ENCODE measurements at regions not wholly inside any gene's neighbourhood (a gene's known extent, or its start where the extent isn't known, plus 50 kb on each side); places are given as distances from the start of the nearest gene placed in this dataset.
"Not testable (repeated sequence)": the region's sequence is repeated elsewhere in the genome, so short reads cannot be mapped to it uniquely, and the experiment has no call there.

DNA sequence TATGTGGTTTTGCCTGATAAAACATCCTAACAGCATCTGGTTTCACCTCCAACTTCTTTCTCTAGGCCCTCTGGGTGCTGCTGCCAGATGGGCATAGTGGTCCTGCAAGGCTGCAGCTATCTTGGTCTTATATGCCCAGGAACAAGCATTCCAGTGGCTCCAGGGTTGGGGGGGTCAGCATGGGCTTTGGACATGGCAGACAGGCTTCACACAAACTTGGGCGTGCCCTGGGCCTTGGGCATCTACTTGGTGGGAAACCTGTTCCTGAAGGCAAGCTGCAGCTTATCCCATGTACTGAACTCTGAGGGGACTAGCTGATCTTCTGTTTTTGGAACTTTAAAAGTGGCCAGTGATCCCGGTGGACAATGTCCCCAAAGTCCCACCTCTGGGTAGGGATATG lies 54.9 kb upstream of the ZNF678 start:
- no peak for DNase-seq (ENCODE audit: low read depth, low spot score)
- no peaks in the 10 kb centered on the region for H3K36me3 ChIP-seq (ENCODE audit: control insufficient read depth, insufficient read depth, low read length)
- H3K27me3 ChIP-seq (ENCODE audit: control insufficient read depth, insufficient read depth, low read length), result no peaks in the 10 kb centered on the region
- no peak overlapping the region for H3K27ac ChIP-seq (ENCODE audit: low read length)
- H3K9me3 ChIP-seq (ENCODE audit: control insufficient read depth, insufficient read depth, low read length), result no peaks in the 10 kb centered on the region
- no peaks in the 10 kb centered on the region for H3K4me1 ChIP-seq (ENCODE audit: control insufficient read depth, insufficient read depth, low read length)
- no peak overlapping the region for H3K4me3 ChIP-seq (ENCODE audit: low read length)
- no CpG with 5 or more reads among the region's 2 CpGs for WGBS (ENCODE audit: insufficient coverage, insufficient read length)

DNA sequence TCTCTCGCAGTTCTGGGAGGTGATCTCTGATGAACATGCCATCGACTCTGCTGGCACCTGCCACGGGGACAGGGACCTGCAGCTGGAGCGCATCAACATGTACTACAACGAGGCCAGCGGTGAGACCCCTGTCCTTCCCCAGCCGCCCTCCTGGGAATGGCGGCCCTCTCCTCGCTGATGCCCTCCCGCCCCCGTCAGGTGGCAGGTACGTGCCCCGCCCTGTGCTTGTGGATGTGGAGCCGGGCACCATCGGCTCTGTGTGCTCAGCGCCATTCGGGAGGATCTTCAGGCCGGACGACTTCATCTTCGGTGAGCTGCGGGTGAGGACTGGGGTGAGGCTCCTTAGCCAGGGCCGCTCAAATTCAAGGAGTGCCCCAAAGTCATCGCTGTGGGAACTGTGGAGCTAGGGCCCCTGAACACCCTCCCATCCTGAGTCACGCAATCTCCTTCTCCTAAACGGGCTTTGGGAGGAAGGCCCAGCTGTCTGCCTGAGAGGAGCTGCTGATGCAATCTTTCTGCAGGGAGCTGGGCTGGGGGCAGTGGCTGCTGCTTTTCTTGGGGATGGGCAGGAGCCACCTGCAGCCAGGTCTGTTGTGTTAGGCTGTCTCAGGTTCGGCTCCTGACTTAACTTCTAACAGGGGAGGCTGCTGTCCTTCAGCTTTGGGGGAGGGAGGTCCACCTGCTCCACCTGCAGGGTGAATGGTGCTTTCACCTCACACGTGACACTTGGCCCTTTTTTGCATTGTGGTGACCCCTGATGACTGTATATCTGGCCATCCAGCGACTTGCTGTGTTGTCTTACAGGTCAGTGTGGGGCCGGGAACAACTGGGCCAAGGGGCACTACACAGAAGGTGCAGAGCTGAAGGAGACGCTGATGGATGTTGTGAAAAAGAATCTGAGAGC lies 56.6 kb upstream of the ZNF678 start:
- not testable (repeated sequence) for H3K27me3 ChIP-seq (ENCODE audit: control insufficient read depth, insufficient read depth, low read length); DNase-seq (ENCODE audit: low read depth, low spot score); H3K4me1 ChIP-seq (ENCODE audit: control insufficient read depth, insufficient read depth, low read length); H3K27ac ChIP-seq (ENCODE audit: low read length); H3K36me3 ChIP-seq (ENCODE audit: control insufficient read depth, insufficient read depth, low read length); H3K9me3 ChIP-seq (ENCODE audit: control insufficient read depth, insufficient read depth, low read length); H3K4me3 ChIP-seq (ENCODE audit: low read length)
- no CpG with 5 or more reads among the region's 30 CpGs for WGBS (ENCODE audit: insufficient coverage, insufficient read length)

DNA sequence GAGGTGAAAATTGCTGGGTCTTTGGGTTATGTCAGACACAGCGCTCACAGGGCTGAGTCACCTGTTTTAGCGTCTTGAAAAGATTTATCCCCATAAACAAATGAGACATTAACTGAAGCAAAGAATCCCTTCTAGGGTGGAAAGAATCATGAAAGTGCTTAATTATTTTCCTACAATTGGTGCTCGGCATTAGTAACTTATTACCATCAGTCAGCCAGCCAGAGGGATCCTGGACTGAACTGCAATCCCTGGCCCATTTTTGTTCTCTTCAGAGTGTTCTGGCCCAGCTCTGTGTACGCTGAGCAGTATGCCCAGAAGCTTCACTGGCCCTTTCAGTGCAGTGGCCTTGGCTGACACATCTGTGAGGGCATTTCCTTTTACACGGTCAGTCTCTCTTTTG lies 67.3 kb upstream of the ZNF678 start:
- H3K27ac ChIP-seq (ENCODE audit: low read length); H3K9me3 ChIP-seq (ENCODE audit: control insufficient read depth, insufficient read depth, low read length); H3K4me1 ChIP-seq (ENCODE audit: control insufficient read depth, insufficient read depth, low read length); H3K36me3 ChIP-seq (ENCODE audit: control insufficient read depth, insufficient read depth, low read length); DNase-seq (ENCODE audit: low read depth, low spot score); H3K4me3 ChIP-seq (ENCODE audit: low read length); H3K27me3 ChIP-seq (ENCODE audit: control insufficient read depth, insufficient read depth, low read length): not testable (repeated sequence)
- WGBS (ENCODE audit: insufficient coverage, insufficient read length), result no CpG with 5 or more reads among the region's 5 CpGs

DNA sequence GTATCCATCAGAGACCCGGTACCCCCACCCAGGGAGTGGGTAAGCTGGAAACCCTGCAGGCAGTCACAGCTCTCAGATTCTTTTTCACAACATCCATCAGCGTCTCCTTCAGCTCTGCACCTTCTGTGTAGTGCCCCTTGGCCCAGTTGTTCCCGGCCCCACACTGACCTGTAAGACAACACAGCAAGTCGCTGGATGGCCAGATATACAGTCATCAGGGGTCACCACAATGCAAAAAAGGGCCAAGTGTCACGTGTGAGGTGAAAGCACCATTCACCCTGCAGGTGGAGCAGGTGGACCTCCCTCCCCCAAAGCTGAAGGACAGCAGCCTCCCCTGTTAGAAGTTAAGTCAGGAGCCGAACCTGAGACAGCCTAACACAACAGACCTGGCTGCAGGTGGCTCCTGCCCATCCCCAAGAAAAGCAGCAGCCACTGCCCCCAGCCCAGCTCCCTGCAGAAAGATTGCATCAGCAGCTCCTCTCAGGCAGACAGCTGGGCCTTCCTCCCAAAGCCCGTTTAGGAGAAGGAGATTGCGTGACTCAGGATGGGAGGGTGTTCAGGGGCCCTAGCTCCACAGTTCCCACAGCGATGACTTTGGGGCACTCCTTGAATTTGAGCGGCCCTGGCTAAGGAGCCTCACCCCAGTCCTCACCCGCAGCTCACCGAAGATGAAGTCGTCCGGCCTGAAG lies 69.3 kb upstream of the ZNF678 start:
- H3K36me3 ChIP-seq (ENCODE audit: control insufficient read depth, insufficient read depth, low read length); H3K4me3 ChIP-seq (ENCODE audit: low read length); H3K9me3 ChIP-seq (ENCODE audit: control insufficient read depth, insufficient read depth, low read length); DNase-seq (ENCODE audit: low read depth, low spot score); H3K27ac ChIP-seq (ENCODE audit: low read length); H3K27me3 ChIP-seq (ENCODE audit: control insufficient read depth, insufficient read depth, low read length); H3K4me1 ChIP-seq (ENCODE audit: control insufficient read depth, insufficient read depth, low read length): not testable (repeated sequence)
- WGBS (ENCODE audit: insufficient coverage, insufficient read length), result no CpG with 5 or more reads among the region's 14 CpGs

DNA sequence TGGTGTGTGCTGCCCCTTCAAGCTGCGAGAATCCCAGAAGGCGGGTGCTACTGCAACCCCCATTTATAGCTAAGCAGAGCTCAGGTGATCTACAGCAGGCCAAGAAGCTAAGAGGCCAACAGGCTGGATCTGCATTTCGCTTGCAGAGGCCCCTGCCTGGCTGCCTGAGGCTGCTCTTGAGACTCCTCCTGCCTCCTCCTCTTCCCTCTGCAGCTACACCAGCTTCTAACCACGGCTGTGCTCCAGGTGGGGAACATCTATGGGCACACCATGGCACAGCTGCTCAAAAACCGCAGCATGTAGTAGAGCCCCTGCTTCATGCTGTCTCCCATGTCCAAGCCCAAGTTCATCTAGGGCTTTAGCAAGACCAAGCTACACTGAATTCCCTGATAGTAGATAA lies 72.9 kb upstream of the ZNF678 start:
- no CpG with 5 or more reads among the region's 5 CpGs for WGBS (ENCODE audit: insufficient coverage, insufficient read length)
- no peaks in the 10 kb centered on the region for H3K36me3 ChIP-seq (ENCODE audit: control insufficient read depth, insufficient read depth, low read length)
- no peak overlapping the region for H3K4me3 ChIP-seq (ENCODE audit: low read length)
- no peaks in the 10 kb centered on the region for H3K9me3 ChIP-seq (ENCODE audit: control insufficient read depth, insufficient read depth, low read length)
- H3K27ac ChIP-seq (ENCODE audit: low read length), result no peak overlapping the region
- H3K4me1 ChIP-seq (ENCODE audit: control insufficient read depth, insufficient read depth, low read length), result no peaks in the 10 kb centered on the region
- no peaks in the 10 kb centered on the region for H3K27me3 ChIP-seq (ENCODE audit: control insufficient read depth, insufficient read depth, low read length)
- DNase-seq (ENCODE audit: low read depth, low spot score), result no peak

DNA sequence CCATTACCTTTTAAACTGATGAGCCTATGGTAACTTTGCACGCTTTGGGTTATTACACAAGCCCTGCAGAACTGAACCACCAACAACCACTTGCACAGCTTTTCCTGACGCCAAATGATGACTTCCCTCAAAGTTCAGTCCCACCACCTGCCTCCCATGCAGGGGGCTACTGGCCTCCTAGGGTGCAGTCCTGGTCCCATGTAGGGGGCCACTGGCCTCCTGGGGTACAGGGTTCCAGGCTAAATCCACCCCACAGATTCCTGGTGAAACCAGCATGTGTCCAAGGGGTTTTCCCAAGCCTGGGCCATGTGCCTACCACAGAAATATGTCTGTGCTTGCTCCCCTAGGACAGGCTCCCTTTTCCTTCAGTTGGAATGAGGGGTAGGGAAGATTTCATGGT lies 73.4 kb upstream of the ZNF678 start:
- H3K9me3 ChIP-seq (ENCODE audit: control insufficient read depth, insufficient read depth, low read length), result no peaks in the 10 kb centered on the region
- no peak overlapping the region for H3K4me3 ChIP-seq (ENCODE audit: low read length)
- no CpG with 5 or more reads among the region's 2 CpGs for WGBS (ENCODE audit: insufficient coverage, insufficient read length)
- DNase-seq (ENCODE audit: low read depth, low spot score), result no peak
- H3K4me1 ChIP-seq (ENCODE audit: control insufficient read depth, insufficient read depth, low read length), result no peaks in the 10 kb centered on the region
- H3K27ac ChIP-seq (ENCODE audit: low read length), result no peak overlapping the region
- H3K36me3 ChIP-seq (ENCODE audit: control insufficient read depth, insufficient read depth, low read length), result no peaks in the 10 kb centered on the region
- no peaks in the 10 kb centered on the region for H3K27me3 ChIP-seq (ENCODE audit: control insufficient read depth, insufficient read depth, low read length)

DNA sequence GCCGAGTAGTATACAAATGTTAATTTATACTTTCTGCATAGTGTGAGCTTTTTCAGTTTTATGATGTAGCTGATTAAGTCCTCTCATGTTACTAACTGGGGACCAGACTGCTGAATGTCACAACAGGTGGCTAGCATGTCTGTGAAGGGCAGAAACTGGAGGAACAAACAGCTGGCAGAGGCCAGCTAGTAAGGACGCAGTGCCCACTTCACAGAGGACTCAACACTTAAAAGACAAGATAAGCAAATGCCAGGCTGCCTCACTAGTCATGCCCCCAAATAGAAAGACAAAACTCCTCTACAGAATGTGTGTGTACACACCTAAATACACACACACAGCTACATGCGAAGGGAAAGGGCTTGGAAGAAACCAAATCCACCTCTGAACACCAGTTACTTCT lies 73.8 kb upstream of the ZNF678 start:
- H3K27me3 ChIP-seq (ENCODE audit: control insufficient read depth, insufficient read depth, low read length), result no peaks in the 10 kb centered on the region
- no peak overlapping the region for H3K27ac ChIP-seq (ENCODE audit: low read length)
- no peaks in the 10 kb centered on the region for H3K36me3 ChIP-seq (ENCODE audit: control insufficient read depth, insufficient read depth, low read length)
- no peak for DNase-seq (ENCODE audit: low read depth, low spot score)
- no peaks in the 10 kb centered on the region for H3K4me1 ChIP-seq (ENCODE audit: control insufficient read depth, insufficient read depth, low read length)
- WGBS (ENCODE audit: insufficient coverage, insufficient read length), result no CpG with 5 or more reads among the region's 3 CpGs
- H3K4me3 ChIP-seq (ENCODE audit: low read length), result no peak overlapping the region
- no peaks in the 10 kb centered on the region for H3K9me3 ChIP-seq (ENCODE audit: control insufficient read depth, insufficient read depth, low read length)

DNA sequence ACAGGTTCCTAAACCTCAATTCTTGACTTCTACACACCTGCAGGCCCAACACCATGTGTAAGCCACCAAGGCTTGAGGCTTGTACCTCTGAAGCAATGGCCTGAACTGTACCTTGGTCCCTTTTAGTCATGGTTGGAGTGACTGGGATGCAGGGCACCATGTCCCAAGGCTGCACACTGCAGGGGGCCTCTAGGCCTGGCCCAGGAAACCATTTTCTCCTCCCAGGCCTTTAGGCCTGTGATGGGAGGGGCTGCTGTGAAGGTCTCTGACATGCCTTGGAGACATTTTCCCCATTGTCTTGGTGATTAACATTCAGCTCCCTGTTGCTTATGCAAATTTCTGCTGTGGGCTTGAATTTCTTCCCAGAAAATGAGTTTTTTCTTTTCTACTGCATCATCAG lies 75.8 kb upstream of the ZNF678 start:
- no peak for DNase-seq (ENCODE audit: low read depth, low spot score)
- H3K4me3 ChIP-seq (ENCODE audit: low read length), result no peak overlapping the region
- no peak overlapping the region for H3K27ac ChIP-seq (ENCODE audit: low read length)
- H3K9me3 ChIP-seq (ENCODE audit: control insufficient read depth, insufficient read depth, low read length), result no peaks in the 10 kb centered on the region
- H3K4me1 ChIP-seq (ENCODE audit: control insufficient read depth, insufficient read depth, low read length), result no peaks in the 10 kb centered on the region
- H3K27me3 ChIP-seq (ENCODE audit: control insufficient read depth, insufficient read depth, low read length), result no peaks in the 10 kb centered on the region
- H3K36me3 ChIP-seq (ENCODE audit: control insufficient read depth, insufficient read depth, low read length), result no peaks in the 10 kb centered on the region

DNA sequence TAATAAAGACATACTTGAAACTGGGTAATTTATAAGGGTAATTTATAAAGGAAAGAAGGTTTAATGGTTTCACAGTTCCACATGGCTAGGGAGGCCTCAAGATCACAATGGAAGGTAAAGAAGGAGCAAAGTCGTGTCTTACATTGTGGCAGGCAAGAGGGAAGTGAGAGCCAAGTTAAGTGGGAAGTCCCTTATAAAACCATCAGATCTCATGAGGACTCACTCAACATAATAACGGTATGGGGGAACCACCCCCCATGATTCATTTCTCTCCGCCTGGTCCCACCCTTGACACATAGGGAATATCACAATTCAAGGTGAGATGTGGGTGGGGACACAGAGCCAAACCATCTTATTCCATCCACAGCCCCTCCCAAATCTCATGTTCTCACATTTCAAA lies 76.8 kb upstream of the ZNF678 start:
- no CpG with 5 or more reads among the region's 3 CpGs for WGBS (ENCODE audit: insufficient coverage, insufficient read length)
- H3K27ac ChIP-seq (ENCODE audit: low read length), result no peak overlapping the region
- H3K4me1 ChIP-seq (ENCODE audit: control insufficient read depth, insufficient read depth, low read length), result no peaks in the 10 kb centered on the region
- no peaks in the 10 kb centered on the region for H3K27me3 ChIP-seq (ENCODE audit: control insufficient read depth, insufficient read depth, low read length)
- no peak for DNase-seq (ENCODE audit: low read depth, low spot score)
- no peaks in the 10 kb centered on the region for H3K36me3 ChIP-seq (ENCODE audit: control insufficient read depth, insufficient read depth, low read length)
- H3K4me3 ChIP-seq (ENCODE audit: low read length), result no peak overlapping the region
- H3K9me3 ChIP-seq (ENCODE audit: control insufficient read depth, insufficient read depth, low read length), result no peaks in the 10 kb centered on the region

DNA sequence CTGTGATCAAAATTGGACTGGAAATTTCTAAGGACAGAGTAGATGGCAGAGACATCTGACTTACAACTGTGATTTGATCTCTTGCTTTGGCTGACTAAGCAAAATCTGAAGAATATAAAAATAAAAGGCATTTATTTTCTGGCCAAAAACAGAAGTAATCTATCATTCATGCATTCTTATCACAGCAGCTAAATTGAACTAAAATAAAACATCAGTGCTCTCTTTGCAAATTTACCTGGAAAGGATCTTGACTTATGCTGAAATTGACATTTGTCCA lies 81.4 kb upstream of the ZNF678 start:
- H3K9me3 ChIP-seq (ENCODE audit: control insufficient read depth, insufficient read depth, low read length), result no peaks in the 10 kb centered on the region
- no peaks in the 10 kb centered on the region for H3K36me3 ChIP-seq (ENCODE audit: control insufficient read depth, insufficient read depth, low read length)
- H3K4me3 ChIP-seq (ENCODE audit: low read length), result no peak overlapping the region
- H3K27ac ChIP-seq (ENCODE audit: low read length), result no peak overlapping the region
- no peak for DNase-seq (ENCODE audit: low read depth, low spot score)
- no peaks in the 10 kb centered on the region for H3K4me1 ChIP-seq (ENCODE audit: control insufficient read depth, insufficient read depth, low read length)
- no peaks in the 10 kb centered on the region for H3K27me3 ChIP-seq (ENCODE audit: control insufficient read depth, insufficient read depth, low read length)

DNA sequence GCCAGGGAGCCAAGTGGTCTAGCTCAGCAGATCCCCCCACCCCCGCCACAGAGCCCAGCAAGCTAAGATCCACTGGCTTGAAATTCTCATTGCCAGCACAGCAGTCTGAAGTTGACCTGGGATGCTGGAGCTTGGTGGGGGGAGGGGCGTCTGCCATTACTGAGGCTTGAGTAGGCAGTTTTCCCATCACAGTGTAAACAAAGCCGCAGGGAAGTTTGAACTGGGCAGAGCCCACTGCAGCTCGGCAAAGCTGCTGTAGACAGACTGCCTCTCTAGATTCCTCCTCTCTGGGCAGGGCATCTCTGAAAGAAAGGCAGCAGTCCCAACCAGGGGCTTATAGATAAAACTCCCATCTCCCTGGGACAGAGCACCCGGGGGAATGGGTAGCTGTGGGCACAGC lies 89.3 kb upstream of the ZNF678 start:
- not testable (repeated sequence) for DNase-seq (ENCODE audit: low read depth, low spot score); H3K27ac ChIP-seq (ENCODE audit: low read length); H3K9me3 ChIP-seq (ENCODE audit: control insufficient read depth, insufficient read depth, low read length); H3K27me3 ChIP-seq (ENCODE audit: control insufficient read depth, insufficient read depth, low read length); H3K4me1 ChIP-seq (ENCODE audit: control insufficient read depth, insufficient read depth, low read length); H3K36me3 ChIP-seq (ENCODE audit: control insufficient read depth, insufficient read depth, low read length); H3K4me3 ChIP-seq (ENCODE audit: low read length)
- no CpG with 5 or more reads among the region's 5 CpGs for WGBS (ENCODE audit: insufficient coverage, insufficient read length)
